ENCODE measurements at regions not wholly inside any gene's neighbourhood (a gene's known extent, or its start where the extent isn't known, plus 50 kb on each side); places are given as distances from the start of the nearest gene placed in this dataset.

DNA sequence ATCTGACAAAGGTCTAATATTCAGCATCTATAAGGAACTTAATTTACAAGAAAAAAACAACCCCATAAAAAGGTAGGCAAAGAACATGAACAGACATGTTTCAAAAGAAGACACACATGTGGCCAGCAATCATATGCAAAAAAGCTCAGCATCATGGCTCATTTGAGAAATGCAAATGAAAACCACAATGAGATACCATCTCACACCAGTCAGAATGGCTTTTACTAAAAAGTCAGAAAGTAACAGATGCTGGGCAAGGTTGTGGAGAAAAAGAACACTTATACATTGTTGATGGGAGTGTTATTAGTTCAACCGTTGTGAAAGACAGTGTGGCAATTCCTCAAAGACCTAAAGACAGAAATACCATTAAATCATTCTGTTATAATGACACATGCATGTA lies 289.9 kb upstream of the MMS22L start:
- DNase-seq: no peak

DNA sequence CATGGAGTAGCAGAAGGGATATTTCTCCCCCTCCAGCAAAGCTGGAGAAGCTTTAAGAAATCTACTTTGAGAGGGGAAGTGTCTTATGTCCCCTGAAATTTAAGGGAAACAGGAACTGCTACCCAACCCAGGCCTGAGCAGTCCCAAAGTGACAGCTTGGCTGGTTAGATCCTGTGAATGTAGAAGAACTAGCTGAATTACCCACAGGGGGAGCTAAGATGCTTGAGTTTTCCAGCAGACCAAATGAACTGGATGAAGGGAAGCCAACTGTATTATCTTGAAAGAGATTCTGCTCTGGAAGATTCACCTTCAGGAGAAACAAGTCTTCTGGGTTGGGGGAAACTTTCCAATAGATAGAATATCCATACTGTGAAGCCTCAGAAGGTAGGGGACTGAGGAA lies 303.3 kb upstream of the MMS22L start:
- DNase-seq: peak in 3 of 51 donors; percentile 0 to 32 (median 19)

DNA sequence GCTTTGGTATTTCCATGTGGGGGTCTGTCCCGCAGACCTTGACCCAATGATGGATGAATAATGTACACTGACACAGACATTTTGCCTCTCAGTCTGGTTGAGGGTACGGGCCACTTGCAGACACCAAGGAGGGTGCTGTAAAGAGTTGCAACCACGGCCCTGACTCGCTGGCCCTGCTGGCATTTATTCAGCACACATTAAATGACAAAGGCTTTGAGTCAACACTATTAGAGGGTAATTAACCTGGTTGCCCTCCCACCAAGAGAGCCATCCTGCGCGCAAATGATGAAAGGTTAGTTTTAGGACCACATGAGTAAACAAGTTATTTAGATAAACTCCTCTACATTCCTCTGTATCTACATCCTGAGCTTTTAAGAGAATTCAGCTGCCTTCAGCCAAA lies 308.9 kb upstream of the MMS22L start:
- no peak for DNase-seq

- DNase-seq: peak in 1 of 51 donors; percentile 4
Measured at GRCh38 chr6:97594844-97595243, 311.8 kb upstream of the MMS22L start.

- no peak for DNase-seq
Measured at GRCh38 chr6:97621111-97621510, 338.1 kb upstream of the MMS22L start.

DNA sequence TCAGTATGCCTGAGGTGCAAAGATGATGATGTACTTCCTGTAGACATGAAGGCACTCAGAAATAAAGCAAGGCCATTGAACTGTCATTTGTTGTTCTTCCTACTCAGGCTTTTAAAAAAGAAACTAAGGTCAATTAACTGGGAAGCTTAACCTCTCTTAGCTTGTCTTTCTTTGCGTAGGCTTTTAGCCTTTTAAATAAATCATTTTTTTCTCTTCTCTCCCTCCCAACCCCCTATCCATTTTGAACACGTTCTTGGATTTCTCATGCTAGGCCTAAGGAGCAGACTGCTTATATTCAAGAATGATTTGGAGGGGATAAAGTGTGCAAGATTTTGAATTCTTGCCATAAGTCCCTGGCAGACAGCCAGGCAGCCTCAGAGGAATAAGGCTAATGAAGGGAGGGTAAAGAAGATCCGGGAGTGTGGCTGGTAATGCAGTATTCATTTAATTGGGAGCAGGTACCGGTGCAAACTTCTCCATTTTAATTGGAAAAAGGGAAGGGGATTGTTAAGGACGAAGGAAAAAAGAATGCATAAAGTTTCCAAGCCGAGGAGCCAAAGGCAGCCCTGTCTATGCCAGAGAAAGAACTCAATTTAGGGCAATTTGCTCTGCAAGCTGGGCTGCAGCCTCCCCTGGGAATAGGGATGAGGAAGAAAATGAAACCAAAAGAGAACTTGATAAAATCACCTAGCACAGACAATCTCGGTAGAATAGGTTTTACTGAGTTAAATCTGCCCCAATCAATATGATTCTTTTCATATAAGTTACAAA lies 343.8 kb upstream of the MMS22L start:
- DNase-seq: peak in 25 of 51 donors; percentile 0 to 62 (median 15)

GRCh38 chr6:97629180-97629579 lies 346.2 kb upstream of the MMS22L start:
- DNase-seq: peak in 11 of 51 donors; percentile 0 to 24 (median 3)

DNA sequence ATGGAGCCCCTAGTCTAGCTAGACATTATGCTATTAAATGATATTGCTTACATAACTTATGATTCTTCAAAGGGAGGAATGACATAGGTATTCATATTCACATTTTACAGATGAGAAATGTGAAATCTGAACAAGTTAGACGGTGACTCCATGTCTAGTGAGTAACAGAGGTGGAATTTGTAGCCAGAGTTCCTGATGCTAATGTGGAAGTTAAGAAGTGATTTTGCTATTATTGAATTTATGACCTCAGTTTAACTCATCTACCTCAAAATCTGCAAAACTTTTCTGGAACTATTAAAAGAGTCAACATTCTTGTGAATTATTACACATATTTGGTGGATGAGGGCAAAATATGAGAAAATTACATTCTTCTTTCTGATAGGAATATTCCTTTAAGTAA lies 347.6 kb upstream of the MMS22L start:
- DNase-seq: no peak

DNA sequence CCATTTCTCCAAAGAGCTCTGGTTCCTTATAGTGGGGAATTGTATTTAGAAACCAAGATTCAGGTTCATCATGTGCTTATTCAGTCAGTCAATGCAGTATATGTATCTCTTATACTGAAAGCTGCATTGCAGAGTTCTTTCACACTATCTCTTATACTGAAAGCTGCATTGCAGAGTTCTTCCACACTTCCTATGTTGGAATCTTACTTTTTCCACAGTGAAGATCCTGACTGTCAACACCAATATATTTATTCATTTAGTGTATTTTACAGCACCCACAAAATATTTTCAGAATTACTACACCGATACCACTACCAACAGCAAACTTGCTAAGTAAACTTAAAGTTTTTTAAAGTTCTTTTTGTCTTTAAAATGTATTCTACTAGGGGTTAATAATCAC lies 349.3 kb upstream of the MMS22L start:
- DNase-seq: no peak

DNA sequence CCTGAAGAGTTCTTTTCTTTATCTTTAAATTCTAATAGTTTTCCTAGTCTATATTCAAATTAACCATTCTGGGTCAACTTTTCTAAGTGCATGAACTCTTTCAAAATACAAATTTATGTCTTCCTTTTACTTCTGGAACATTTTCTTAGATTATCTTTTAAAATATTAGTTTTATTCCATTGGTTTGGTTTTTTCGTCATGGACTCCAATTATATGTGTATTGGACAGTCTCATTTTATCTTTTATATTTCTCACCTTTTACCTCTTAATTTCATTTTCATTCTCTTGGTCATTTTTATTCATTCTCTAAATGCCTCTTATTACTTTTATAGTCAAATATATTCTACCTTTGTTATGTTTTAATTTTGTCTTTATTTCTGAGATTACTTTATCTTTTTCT lies 356.7 kb upstream of the MMS22L start:
- no peak for DNase-seq

DNA sequence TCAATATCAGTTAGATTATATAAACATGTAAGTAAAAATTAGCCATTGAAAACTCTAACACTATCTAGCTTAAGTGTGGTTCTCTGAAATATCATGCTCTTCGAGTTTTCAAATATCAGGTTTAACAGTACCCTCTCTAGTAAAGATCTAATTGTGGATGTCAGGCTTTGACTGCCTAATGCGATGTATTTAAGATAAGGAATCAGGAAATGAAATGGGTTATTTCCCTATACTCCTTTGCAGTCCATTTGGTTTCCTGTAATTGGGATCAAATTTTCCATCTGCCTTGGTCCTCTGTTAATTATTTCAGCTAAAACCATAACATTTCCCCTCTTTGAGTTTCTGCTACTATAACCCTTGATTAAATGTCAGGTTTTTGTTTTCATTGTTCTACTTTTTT lies 361.3 kb upstream of the MMS22L start:
- DNase-seq: no peak

GRCh38 chr6:97645757-97646156 lies 362.7 kb upstream of the MMS22L start:
- no peak for DNase-seq

GRCh38 chr6:97653076-97653475 lies 370.1 kb upstream of the MMS22L start:
- DNase-seq: no peak

DNA sequence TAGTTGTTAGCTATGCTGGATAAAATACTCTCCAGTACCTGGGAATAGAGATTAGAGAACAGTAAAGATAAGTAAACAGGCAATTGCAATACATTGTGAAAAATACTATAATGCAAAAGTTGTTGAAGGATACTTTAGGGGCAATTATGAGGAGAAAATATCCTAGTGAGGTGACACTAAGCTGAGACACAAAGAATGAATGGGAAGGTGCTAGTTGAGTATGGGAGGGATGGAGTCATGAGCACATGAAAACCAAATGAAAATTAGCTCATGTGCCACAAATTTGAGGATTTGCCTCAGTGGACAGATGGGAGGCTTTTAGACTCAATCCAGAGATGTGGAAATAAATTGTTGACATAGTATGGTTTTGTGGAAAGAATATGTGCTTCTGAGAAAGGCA lies 370.5 kb upstream of the MMS22L start:
- no peak for DNase-seq

GRCh38 chr6:97654674-97655073 lies 371.7 kb upstream of the MMS22L start:
- no peak for DNase-seq

DNA sequence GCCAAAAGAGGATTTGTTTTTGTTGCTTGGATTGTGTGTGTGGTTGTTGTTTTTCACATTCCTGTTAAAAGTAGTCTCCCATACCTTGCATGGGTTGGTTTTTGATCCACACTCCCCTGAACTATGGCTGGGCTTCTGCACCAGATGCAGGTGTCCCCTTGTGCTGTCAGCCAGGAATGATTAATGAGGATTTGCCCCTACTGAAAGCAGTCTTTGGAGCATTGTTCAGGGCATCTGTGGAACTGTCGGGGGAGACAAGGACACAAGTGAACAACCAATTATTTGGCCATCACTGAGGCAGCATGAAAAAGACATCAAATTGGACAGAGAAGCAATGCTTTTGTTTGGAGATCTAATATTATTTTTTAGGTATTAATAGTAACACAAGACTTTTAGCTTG lies 373.2 kb upstream of the MMS22L start:
- DNase-seq: no peak

DNA sequence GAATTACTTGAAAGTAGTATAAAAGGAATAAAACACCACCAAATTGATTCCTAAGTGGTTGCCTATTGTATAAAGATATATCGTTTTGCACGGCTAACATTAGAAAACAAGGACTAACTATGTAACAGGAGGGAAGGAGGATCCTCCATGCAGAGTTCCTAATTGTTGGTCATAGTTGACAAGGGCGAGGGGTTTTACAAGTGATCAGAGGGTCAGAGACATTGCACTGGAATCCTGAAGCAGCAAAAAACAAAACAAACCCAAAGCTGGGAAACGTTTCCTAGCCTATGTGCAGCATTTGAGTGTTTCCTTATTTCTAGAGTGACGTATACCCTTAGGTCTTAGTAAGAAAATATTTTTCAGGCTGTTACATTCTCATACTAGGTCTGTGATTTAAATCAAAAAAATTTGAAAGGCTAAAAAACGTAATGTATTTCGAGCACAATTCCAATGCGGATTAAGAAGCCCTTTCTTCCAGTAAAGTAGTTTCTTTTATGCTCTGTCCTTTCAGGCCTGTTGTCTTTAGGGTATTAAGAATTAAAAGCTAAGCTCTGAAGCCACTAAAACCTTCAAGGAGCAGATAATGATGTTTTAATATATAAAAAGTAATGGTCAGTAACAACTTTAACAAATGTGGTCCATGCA lies 373.8 kb upstream of the MMS22L start:
- no peak for DNase-seq

DNA sequence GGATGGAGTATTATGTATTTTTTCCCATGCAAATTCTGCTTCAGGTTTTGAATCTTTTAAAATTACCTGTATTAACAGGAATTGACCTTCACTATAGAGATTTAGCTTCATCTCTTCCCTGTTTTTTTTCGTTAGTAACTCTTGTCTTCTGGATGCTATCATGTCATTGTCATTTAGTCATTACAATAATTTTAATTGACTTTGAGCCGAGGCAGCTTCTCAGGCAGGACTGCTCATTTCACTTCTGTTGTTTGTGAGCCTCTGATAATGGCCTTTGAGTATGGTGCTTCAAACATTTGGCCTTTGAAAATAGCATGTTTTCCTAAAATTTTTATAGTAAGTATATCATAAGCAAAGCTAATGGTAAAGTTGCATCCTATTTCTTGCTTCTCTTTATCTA lies 375.1 kb upstream of the MMS22L start:
- no peak for DNase-seq

GRCh38 chr6:97663252-97663651 lies 380.2 kb upstream of the MMS22L start:
- DNase-seq: peak in 8 of 51 donors; percentile 3 to 20 (median 13)

DNA sequence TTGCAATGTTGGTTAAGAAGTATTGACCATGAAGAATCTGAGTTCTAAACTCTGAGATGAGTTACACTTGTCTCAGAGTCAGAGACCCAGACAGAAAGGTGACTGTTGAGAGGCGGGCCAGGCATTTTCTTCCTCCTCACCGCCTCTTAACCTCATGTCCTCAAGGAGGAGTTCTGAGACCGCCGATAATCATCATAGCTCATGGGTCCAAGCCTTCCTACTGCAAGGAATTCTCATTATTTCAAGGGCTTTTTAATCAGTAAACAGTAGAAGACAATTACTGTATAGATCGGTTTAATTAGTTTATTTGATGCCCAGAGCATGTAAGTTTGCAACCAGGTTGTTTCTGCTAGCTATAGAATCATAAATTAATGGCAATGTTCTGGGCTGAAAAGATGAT lies 382.4 kb upstream of the MMS22L start:
- DNase-seq: no peak

GRCh38 chr6:97666889-97667288 lies 383.9 kb upstream of the MMS22L start:
- DNase-seq: no peak

- peak in 18 of 51 donors; percentile 2 to 85 (median 42) for DNase-seq
Measured at GRCh38 chr6:97668716-97669115, 385.7 kb upstream of the MMS22L start.
